ENCODE measurements at regions not wholly inside any gene's neighbourhood (a gene's known extent, or its start where the extent isn't known, plus 50 kb on each side); places are given as distances from the start of the nearest gene placed in this dataset.

- TF ChIP-seq, protein P1, sequence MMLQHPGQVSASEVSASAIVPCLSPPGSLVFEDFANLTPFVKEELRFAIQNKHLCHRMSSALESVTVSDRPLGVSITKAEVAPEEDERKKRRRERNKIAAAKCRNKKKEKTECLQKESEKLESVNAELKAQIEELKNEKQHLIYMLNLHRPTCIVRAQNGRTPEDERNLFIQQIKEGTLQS (IDR thresholded peaks at IDR 0.05; ENCODE audit: insufficient read depth, low read depth, low read length) = no peak
- TF ChIP-seq RXRA (IDR thresholded peaks at IDR 0.05; ENCODE audit: insufficient read depth, low read depth, low read length) (no peak), NANOG (IDR thresholded peaks at IDR 0.05; ENCODE audit: insufficient read depth, low read depth, low read length, poor library complexity, severe bottlenecking) (no peak), USF2 (IDR thresholded peaks at IDR 0.05; ENCODE audit: low read length) (no peak), SP4 (IDR thresholded peaks at IDR 0.05; ENCODE audit: low read length) (no peak), BRCA1 (IDR thresholded peaks at IDR 0.05; ENCODE audit: low read depth, low read length) (no peak), MAFK (IDR thresholded peaks at IDR 0.05; ENCODE audit: low read depth, low read length) (no peak), SAP30 (IDR thresholded peaks at IDR 0.05; ENCODE audit: insufficient read depth, insufficient replicate concordance, low read length) (no peak)
Observed at GRCh38 chr6:143575901-143576426, 64.4 kb upstream of the FUCA2 start (continued).

All from H1 (cell line).